ENCODE measurements at regions not wholly inside any gene's neighbourhood (a gene's known extent, or its start where the extent isn't known, plus 50 kb on each side); places are given as distances from the start of the nearest gene placed in this dataset.

- DNase-seq (ENCODE audit: low read depth), result no peak
- H3K4me3 ChIP-seq (ENCODE audit: low read depth, low read length), result no peak overlapping the region
- TF ChIP-seq, protein P1, sequence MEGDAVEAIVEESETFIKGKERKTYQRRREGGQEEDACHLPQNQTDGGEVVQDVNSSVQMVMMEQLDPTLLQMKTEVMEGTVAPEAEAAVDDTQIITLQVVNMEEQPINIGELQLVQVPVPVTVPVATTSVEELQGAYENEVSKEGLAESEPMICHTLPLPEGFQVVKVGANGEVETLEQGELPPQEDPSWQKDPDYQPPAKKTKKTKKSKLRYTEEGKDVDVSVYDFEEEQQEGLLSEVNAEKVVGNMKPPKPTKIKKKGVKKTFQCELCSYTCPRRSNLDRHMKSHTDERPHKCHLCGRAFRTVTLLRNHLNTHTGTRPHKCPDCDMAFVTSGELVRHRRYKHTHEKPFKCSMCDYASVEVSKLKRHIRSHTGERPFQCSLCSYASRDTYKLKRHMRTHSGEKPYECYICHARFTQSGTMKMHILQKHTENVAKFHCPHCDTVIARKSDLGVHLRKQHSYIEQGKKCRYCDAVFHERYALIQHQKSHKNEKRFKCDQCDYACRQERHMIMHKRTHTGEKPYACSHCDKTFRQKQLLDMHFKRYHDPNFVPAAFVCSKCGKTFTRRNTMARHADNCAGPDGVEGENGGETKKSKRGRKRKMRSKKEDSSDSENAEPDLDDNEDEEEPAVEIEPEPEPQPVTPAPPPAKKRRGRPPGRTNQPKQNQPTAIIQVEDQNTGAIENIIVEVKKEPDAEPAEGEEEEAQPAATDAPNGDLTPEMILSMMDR (conservative IDR thresholded peaks at IDR 0.05; ENCODE audit: low read depth, low read length), result no peak
These were observed 166.1 kb downstream of the MARCHF11 start for GRCh38 chr5:16013334-16014065.

- TF ChIP-seq, protein P1 (conservative IDR thresholded peaks at IDR 0.05; ENCODE audit: low read depth, low read length), result no peak
- no peak for DNase-seq (ENCODE audit: low read depth)
- no peak overlapping the region for H3K4me3 ChIP-seq (ENCODE audit: low read depth, low read length)
These were observed 170.3 kb downstream of the MARCHF11 start for GRCh38 chr5:16009256-16009655.

- no peak for DNase-seq (ENCODE audit: low read depth)
These were observed 171.7 kb downstream of the MARCHF11 start for GRCh38 chr5:16007750-16008415.

DNA sequence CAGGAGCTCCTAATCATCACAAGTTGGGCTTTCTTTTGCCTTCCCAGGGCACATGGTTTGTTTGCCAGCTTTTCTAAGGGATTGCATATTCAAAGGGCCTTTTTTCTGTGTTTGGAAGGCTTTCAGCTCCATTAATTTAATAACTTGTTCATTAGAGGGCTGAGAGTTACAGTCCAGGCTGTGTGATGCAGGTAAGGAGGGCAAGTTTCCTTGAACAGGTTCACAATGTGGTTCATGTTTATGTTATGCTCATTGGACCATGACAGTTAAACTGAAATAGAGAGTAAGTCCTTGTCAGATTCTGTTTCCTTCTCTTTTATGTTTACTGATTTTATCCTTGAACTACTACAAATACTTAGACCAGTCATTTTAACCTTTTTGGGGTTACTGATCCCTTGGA lies 174.4 kb downstream of the MARCHF11 start:
- DNase-seq (ENCODE audit: low read depth), result no peak
- TF ChIP-seq, protein P1 (conservative IDR thresholded peaks at IDR 0.05; ENCODE audit: low read depth, low read length), result no peak
- H3K4me3 ChIP-seq (ENCODE audit: low read depth, low read length), result no peak overlapping the region

More at GRCh38 chr5:16007750-16008415, 171.7 kb downstream of the MARCHF11 start:
- TF ChIP-seq, protein P1 (conservative IDR thresholded peaks at IDR 0.05; ENCODE audit: low read depth, low read length), result no peak
- H3K4me3 ChIP-seq (ENCODE audit: low read depth, low read length), result no peak overlapping the region

DNA sequence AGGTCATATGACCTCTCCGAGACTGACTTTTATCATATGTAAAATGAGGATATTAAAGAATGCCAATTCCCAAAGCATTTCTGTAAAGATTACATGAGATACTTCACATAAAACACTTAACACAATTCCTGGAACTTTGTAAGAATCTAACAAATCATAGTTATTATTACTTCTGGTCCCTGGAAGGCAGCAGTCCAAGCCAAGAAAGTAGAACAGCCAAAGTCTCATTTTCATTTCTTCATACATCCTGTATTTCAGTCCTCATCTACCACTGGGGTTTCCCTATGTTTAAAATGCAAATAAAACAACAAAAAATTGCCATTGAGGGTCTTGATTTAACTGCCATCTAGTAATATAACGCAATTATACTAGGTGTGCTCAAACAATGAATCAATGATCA lies 179.5 kb downstream of the MARCHF11 start:
- TF ChIP-seq, protein P1 (conservative IDR thresholded peaks at IDR 0.05; ENCODE audit: low read depth, low read length), result no peak
- no peak overlapping the region for H3K4me3 ChIP-seq (ENCODE audit: low read depth, low read length)
- DNase-seq (ENCODE audit: low read depth), result no peak

GRCh38 chr5:15995341-15996052 lies 184.1 kb downstream of the MARCHF11 start:
- no peak overlapping the region for H3K4me3 ChIP-seq (ENCODE audit: low read depth, low read length)
- TF ChIP-seq, protein P1 (conservative IDR thresholded peaks at IDR 0.05; ENCODE audit: low read depth, low read length), result peak; percentile 72
- DNase-seq (ENCODE audit: low read depth), result peak; percentile 72
